ENCODE measurements at regions not wholly inside any gene's neighbourhood (a gene's known extent, or its start where the extent isn't known, plus 50 kb on each side); places are given as distances from the start of the nearest gene placed in this dataset.

DNA sequence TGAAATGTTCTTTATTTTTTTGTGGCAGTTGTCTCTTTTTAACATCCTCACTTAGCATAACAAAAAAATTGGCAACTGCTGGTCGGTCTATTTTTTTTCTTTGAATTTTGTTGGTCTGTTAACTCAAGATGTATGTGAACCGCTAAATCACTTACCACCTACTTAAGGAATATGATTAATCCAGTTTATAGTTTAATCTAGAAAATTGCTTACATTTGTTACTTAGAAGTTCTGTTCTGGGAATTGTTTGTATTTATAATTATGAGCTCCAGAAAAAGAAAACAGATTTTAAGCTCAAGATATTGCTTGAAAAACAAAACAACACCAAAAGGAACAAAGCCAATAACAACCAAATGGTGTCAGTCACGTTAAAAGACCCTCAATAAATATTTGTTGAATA, 66.1 kb upstream of the KLHL13 start:
- Histone ChIP-seq H3K9me3 (ENCODE audit: control insufficient read depth in 1 of 2, insufficient read depth in 1 of 2, low read length in 2 of 2) (no peaks in the 10 kb centered on the region), H3K4me1 (ENCODE audit: insufficient read depth, low read length) (no peaks in the 10 kb centered on the region), H3K27me3 (ENCODE audit: control insufficient read depth in 1 of 2, insufficient read depth in 2 of 2, low read length in 2 of 2) (no peaks in the 10 kb centered on the region), H3K27ac (ENCODE audit: low read depth in 1 of 2, low read length in 2 of 2) (no peak overlapping the region), H3K36me3 (ENCODE audit: insufficient read depth, low read length) (no peaks in the 10 kb centered on the region), H3K4me3 (ENCODE audit: low read length) (no peak overlapping the region)
- Mint-ChIP-seq H3K27me3 (no peaks in the 10 kb centered on the region), H3K4me3 (no peak overlapping the region), H3K36me3 (ENCODE audit: low read depth) (no peaks in the 10 kb centered on the region), H3K4me1 (ENCODE audit: low read depth) (no peaks in the 10 kb centered on the region), H3K9me3 (no peaks in the 10 kb centered on the region), H3K27ac (no peak overlapping the region)
- ATAC-seq (ENCODE audit: poor library complexity) (no peak), DNase-seq (no peak)
- CTCF ChIA-PET: no interaction called here
- POLR2A ChIA-PET: no interaction called here
- no peak for TF ChIP-seq CTCF (IDR thresholded peaks at IDR 0.05)
- intact Hi-C loops (cut with DNase I, micrococcal nuclease): no loop called here

DNA sequence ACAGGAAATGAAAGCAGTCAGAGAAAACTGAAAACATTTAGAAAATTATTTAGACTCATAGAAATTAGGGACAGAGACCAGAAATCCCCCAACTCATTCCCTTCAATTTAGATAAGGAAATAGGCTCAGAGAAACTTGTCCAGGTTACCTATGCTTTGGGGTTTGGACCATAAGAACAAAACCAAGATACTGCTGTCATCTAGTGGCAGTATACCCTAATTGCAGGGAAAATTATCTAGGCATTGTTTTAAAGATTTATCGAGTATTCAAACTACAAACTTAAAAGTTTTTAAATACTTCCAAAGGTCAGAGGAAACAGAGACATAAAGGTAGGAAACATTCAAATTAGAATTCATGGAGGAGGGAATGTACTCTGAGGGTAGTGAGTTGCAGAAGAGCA, 67.0 kb upstream of the KLHL13 start:
- H3K9me3 Mint-ChIP-seq: no peaks in the 10 kb centered on the region
- Histone ChIP-seq H3K27me3 (ENCODE audit: control insufficient read depth in 1 of 2, insufficient read depth in 2 of 2, low read length in 2 of 2) (no peaks in the 10 kb centered on the region), H3K4me3 (ENCODE audit: low read length) (no peak overlapping the region), H3K4me1 (ENCODE audit: insufficient read depth, low read length) (no peaks in the 10 kb centered on the region), H3K27ac (ENCODE audit: low read depth in 1 of 2, low read length in 2 of 2) (no peak overlapping the region), H3K36me3 (ENCODE audit: insufficient read depth, low read length) (no peaks in the 10 kb centered on the region), H3K9me3 (ENCODE audit: control insufficient read depth in 1 of 2, insufficient read depth in 1 of 2, low read length in 2 of 2) (no peaks in the 10 kb centered on the region)
- H3K27ac Mint-ChIP-seq: no peak overlapping the region
- H3K36me3 Mint-ChIP-seq (ENCODE audit: low read depth): no peaks in the 10 kb centered on the region
- intact Hi-C loops (cut with DNase I, micrococcal nuclease): no loop called here
- ATAC-seq (ENCODE audit: poor library complexity): no peak
- no peak for TF ChIP-seq CTCF (IDR thresholded peaks at IDR 0.05)
- no peak overlapping the region for H3K4me3 Mint-ChIP-seq
- H3K4me1 Mint-ChIP-seq (ENCODE audit: low read depth): no peaks in the 10 kb centered on the region
- no peaks in the 10 kb centered on the region for H3K27me3 Mint-ChIP-seq
- no peak for DNase-seq
- ChIA-PET CTCF (no interaction called here), POLR2A (no interaction called here)

DNA sequence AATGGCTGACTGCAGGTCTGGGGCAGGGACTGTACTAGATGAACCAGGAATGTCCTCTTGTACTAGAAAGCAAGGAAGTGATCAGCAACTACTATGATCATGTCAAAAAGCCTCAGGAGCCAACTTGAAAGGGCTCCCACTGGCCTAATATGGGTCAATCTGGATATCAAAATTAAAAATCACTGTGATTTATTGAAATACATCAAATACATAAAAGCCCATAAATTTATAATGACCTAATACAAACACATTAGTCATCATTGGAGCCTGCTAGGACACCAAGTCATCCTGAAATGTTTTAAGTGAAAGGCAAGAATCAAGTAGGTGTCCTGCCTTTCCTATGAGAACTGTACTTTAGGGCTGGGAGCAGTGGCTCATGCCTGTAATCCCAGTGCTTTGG, 70.5 kb upstream of the KLHL13 start:
- Mint-ChIP-seq H3K4me1 (ENCODE audit: low read depth) (no peaks in the 10 kb centered on the region), H3K27me3 (no peaks in the 10 kb centered on the region), H3K9me3 (no peaks in the 10 kb centered on the region), H3K4me3 (no peak overlapping the region), H3K27ac (no peak overlapping the region), H3K36me3 (ENCODE audit: low read depth) (no peaks in the 10 kb centered on the region)
- no peak for ATAC-seq (ENCODE audit: poor library complexity)
- Histone ChIP-seq H3K4me3 (ENCODE audit: low read length) (no peak overlapping the region), H3K36me3 (ENCODE audit: insufficient read depth, low read length) (no peaks in the 10 kb centered on the region), H3K27ac (ENCODE audit: low read depth in 1 of 2, low read length in 2 of 2) (no peak overlapping the region), H3K27me3 (ENCODE audit: control insufficient read depth in 1 of 2, insufficient read depth in 2 of 2, low read length in 2 of 2) (no peaks in the 10 kb centered on the region), H3K4me1 (ENCODE audit: insufficient read depth, low read length) (no peaks in the 10 kb centered on the region), H3K9me3 (ENCODE audit: control insufficient read depth in 1 of 2, insufficient read depth in 1 of 2, low read length in 2 of 2) (no peaks in the 10 kb centered on the region)
- POLR2A ChIA-PET: no interaction called here
- no peak for DNase-seq
- intact Hi-C loops (cut with DNase I, micrococcal nuclease): no loop called here
- no peak for TF ChIP-seq CTCF (IDR thresholded peaks at IDR 0.05)
- CTCF ChIA-PET: no interaction called here

Measured in CD4-positive, alpha-beta T cell (primary cell).